HG02852 (cell line): ENCODE measurements at regions not wholly inside any gene's neighbourhood (a gene's known extent, or its start where the extent isn't known, plus 50 kb on each side); places are given as distances from the start of the nearest gene placed in this dataset.
"Not testable (repeated sequence)": the region's sequence is repeated elsewhere in the genome, so short reads cannot be mapped to it uniquely, and the experiment has no call there.

ENCODE experiments used
- ATAC-seq: cut with Tn5 transposase; IDR thresholded peaks from one replicate; pipeline ENCODE4 v1.9.1; 2021; ENCODE audit warnings: mild to moderate bottlenecking, moderate library complexity; ENCODE audit not compliant: unreplicated experiment

DNA sequence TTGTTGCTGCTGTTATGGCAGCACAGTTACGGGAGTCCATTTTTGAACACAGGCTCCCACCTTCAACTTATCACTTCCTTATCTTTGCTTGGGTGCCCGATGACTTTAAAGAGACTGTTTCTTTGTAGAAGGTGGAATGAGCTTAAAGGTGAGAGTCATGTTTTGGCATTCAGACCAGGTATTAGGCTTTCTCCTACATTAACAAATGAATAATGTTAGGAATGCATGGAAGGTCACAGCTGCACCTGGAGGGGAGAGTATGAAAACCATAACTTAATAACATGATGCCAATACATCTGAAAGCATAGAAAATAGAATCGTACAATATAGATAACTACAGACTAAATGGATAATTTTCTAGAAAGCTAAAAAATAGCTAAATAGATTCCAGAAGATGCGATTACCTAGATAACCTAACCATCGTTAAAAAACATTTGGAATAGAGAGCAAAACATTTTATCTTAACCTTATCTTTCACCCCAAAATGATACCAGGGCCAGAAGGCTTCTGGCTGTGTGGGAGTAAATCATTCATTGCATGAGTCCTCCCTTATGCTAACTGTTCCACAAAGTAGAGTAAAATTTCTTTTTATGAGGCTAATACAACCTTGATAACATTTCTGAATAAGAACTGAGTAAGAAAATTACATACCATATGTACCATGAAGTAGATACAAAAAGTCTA, 126.2 kb upstream of the ADCY2 start:
- no peak for ATAC-seq

DNA sequence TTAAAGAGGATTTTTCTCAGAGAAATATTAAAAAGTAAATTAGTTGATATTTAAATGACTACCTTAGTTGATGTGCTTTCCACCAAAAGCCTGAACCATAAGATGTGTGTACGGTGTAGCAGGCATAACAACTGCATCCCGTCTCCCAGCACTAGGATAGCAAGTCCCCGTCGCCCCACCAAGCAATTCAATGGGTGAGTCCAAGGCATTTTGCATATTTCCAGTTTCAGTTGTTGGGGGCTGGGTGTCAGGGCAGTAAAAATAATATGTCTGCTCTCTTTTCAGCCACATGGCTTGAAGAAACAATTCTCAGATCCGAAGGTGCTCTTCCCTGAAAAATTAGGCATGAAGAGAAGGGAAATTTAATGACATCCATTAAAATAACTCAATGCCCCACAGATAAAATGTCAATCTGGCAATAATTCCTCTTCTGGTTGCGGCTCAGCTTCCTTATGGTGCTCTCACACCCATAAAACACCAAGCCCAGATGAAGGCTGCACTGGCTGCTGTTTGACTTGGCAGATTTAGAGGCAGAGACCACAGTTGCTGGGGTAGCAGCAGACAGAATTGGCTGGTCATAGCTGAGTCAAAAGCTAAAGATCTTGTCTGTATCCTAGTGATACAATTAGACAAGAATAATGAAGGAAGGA, 124.4 kb upstream of the ADCY2 start:
- ATAC-seq: no peak

- no peak for ATAC-seq
These were observed 123.5 kb upstream of the ADCY2 start for GRCh38 chr5:7272408-7272965.

DNA sequence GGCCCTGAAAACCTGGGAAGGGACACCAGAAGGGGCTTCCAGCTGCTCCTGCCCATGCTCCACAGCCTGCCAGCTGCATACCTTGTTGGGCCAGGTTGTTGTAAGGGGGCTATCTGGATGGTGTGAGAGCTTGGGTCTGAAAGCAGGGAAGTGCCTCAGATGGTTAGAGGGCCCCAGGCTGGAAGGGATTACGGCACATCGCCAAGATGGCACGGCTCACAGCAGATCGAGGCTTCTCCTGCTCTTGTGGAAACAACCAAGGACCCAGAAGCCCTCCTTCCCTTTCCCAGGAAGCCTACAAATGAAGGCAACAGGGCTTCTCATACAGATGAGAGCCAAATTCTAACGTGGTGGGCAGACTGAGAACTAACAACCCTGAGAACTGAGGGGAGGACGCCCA, 121.7 kb upstream of the ADCY2 start:
- no peak for ATAC-seq

GRCh38 chr5:7289634-7290033, 106.3 kb upstream of the ADCY2 start:
- not testable (repeated sequence) for ATAC-seq

DNA sequence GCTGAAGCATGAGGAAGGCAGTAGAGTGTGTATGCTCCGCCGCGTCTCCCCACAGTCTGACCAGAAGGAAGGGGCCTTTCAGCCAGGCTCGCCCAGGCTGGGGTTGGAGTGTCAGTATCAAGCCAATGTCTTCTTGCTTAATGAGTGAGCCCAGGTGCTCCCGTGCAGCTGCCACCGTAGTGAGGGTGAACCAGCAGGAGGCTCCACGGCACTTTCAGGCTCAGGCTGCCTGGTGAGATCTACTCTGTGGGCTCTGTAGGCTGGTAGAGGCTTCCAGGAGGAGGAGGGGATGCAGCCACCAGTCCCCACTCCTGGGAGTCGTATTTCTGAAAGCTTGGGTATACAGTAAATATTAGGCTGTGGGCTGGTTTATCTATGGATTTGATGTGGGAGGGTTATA, 98.1 kb upstream of the ADCY2 start:
- not testable (repeated sequence) for ATAC-seq

GRCh38 chr5:7299731-7300130, 96.2 kb upstream of the ADCY2 start:
- not testable (repeated sequence) for ATAC-seq

- ATAC-seq: not testable (repeated sequence)
These were observed 90.8 kb upstream of the ADCY2 start for GRCh38 chr5:7305000-7305674.

GRCh38 chr5:7306556-7306955, 89.4 kb upstream of the ADCY2 start:
- not testable (repeated sequence) for ATAC-seq

GRCh38 chr5:7307709-7308108, 88.2 kb upstream of the ADCY2 start:
- not testable (repeated sequence) for ATAC-seq

- ATAC-seq: not testable (repeated sequence)
These were observed 86.2 kb upstream of the ADCY2 start for GRCh38 chr5:7309715-7310114.

DNA sequence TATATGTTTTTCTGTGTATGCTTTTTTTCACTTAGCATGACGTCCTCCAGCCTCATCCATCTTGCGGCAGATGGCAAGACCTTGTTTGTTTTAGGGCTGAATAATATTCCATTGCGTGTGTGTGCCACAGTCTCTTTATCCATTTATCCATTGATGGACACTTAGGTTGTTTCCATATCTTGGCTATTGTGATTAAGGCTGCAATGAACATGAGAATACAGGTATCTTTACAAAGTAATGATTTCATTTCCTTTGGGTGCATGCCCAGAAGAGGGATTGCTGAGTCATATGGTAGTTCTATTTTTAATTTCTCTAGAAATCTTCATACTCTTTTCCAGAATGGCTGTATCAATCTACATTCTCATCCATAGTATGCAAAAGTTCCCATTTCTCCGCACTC, 85.3 kb upstream of the ADCY2 start:
- not testable (repeated sequence) for ATAC-seq

DNA sequence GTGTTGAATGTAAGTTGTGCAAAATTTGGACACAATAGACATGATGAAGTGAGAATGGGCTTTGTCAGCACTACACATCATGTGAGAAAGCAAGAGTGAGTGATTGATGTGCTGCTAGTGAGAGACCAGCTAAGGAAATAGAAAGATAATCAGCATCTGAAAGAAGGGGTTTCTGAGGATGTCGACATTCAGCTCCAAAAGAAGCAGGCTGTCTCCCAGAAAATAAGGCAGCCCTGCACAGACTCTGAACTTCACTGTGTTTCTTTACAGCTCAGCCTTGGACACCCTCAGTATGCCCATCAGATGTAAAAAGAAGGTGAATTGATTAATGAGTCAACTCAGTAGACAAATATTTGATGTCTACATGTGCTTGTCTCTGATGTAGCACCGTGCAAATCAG, 80.8 kb upstream of the ADCY2 start:
- no peak for ATAC-seq

DNA sequence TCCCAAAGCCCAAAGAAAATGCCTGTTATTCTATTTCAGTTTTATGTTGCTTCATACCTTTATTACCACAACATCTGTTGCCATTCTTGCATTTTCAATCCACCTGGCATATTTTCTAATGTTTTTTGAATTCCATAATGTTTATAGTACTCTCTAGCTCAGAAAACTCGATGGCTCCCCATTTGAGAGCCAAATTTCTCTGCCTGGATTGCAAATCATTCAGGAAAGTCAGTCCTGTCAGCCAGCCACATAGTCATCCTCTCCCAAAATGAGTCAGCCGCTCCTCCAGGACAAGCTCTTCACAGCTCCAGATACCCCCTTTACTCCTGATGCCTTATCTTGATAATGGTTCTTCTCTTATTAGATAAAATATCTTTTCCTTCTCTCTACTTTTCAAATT, 78.2 kb upstream of the ADCY2 start:
- ATAC-seq: no peak

- ATAC-seq: no peak
These were observed 75.1 kb upstream of the ADCY2 start for GRCh38 chr5:7320701-7321301.

DNA sequence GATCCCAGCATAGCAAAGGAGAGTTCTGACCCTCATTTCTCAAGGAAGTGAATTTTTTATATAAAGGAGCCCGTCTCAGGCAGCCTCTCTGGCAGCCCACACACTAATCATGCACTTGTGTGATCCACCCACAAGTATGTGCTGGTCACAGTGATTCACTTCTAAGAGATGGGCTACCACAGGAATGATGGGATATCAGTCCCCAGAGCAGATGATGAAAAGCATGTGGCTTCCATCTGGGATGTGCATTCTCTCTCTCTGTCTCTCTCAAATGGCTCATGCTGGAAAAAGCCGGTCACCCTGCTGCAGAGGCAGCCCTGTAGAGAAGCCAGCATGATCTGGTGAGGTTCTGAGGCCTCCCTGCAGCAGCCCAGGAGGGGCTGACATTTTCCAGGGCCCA, 74.2 kb upstream of the ADCY2 start:
- ATAC-seq: no peak

- ATAC-seq: no peak
These were observed 71.0 kb upstream of the ADCY2 start for GRCh38 chr5:7324919-7325318.

DNA sequence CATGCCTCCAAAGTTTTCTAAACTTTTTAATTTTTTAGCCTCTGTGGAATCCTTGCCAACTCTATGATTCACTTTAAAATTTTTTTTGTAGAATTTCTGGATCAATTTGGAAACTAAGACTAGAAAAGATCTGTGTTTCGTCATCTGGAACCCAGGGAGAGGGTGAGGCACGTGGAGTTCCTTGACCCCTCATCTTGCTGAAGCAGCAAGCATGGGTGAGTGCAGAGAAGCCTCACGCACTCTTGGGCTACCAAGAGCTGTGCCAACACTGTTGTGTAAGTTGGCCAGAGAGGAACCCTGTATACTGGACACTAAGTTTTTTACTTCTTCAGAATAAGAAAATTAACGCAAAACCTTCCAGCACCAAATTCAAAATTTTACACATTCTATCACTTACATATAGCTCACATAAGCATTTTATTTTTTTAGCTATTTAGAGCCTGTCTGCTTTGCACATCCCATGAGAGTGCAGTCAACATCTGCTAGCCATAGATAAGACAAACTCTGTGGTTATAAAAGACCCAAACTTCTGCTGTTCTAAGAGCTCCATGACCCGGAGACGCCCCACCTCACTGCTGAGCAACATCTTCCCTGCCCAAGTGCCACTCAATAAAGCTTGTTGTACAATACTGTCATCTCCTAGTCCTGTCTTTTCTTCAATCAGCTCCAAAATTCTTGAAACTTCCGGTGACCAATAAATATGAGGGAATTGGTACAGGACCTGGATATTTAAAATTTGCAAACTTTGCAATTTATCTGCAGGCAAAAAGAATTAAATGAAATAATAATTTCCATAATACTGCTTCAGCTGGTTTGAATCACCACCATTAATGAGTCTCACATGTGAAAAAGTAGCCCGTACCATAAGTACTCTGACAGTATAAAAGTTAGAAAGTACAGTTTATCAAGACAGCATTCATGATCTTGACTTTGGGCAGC, 69.7 kb upstream of the ADCY2 start:
- ATAC-seq: no peak

DNA sequence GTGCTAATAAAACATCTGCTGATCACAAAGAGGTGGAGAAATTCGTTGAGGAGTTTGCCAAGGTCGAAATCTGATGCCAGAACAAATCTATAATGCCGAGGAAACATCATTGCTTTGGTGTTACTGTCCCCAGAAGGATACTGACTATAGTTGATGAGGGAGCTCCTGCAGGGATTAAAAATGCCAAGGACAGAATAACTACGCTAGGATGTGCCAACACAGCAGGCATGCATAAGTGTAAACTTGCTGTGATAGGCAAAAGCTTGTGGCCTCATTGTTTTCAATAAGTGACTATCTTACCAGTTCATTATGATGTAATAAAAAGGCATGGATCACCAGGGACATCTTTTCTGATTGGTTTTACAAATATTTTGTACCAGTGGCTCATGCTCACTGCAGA, 66.8 kb upstream of the ADCY2 start:
- ATAC-seq: no peak

- no peak for ATAC-seq
These were observed 66.2 kb upstream of the ADCY2 start for GRCh38 chr5:7329712-7330111.
